Sigmoid colon (tissue), 4 donors: ENCODE measurements at regions not wholly inside any gene's neighbourhood (a gene's known extent, or its start where the extent isn't known, plus 50 kb on each side); places are given as distances from the start of the nearest gene placed in this dataset.

ENCODE experiments used
- CTCF ChIP-seq, 4 experiments: fragments of 450-650 bp in 3 of 4; fragments of 200-600 bp in 1 of 4; IDR thresholded peaks; one replicate each; pipeline ENCODE4 v1.5.1; 2016 to 2019; ENCODE audit warnings: antibody characterized with exemption in 4 of 4, mild to moderate bottlenecking in 3 of 4, moderate library complexity in 2 of 4
- POLR2A ChIP-seq, 2 donors: fragments of 450-650 bp; IDR thresholded peaks; one replicate each; pipeline ENCODE4 v1.6.1; 2016; ENCODE audit warnings: antibody characterized with exemption in 2 of 2, mild to moderate bottlenecking in 2 of 2, moderate library complexity in 2 of 2
- POLR2AphosphoS5 ChIP-seq, 4 donors: sonication (generic); formaldehyde crosslinking; IDR thresholded peaks; one replicate each; pipeline ENCODE4 v1.6.1; 2017; ENCODE audit warnings: antibody characterized with exemption in 4 of 4

GRCh38 chr4:77314697-77315096 is 157.7 kb downstream of the CCNG2 start:
- TF ChIP-seq CTCF (IDR thresholded peaks at IDR 0.05) = no peak
- no peak for TF ChIP-seq POLR2AphosphoS5 (IDR thresholded peaks at IDR 0.05)
- TF ChIP-seq POLR2A (IDR thresholded peaks at IDR 0.05) = no peak
